H1 (cell line): ENCODE measurements at regions not wholly inside any gene's neighbourhood (a gene's known extent, or its start where the extent isn't known, plus 50 kb on each side); places are given as distances from the start of the nearest gene placed in this dataset.

Source experiments
- CTCF ChIA-PET: fragments of 300-600 bp; sonication (Branson Sonifier 250); formaldehyde crosslinking; loops from one replicate; lab custom pipeline; 2021; ENCODE audit not compliant: partially characterized antibody; lab: Charles Lee
- POLR2A ChIA-PET: fragments of 300-600 bp; sonication (Branson Sonifier 250); formaldehyde crosslinking; loops from one replicate; lab custom pipeline; 2021; ENCODE audit warnings: inconsistent platforms; ENCODE audit not compliant: partially characterized antibody; lab: Charles Lee
- DNase-seq, 2 experiments: peaks; one replicate each; pipeline versions ENCODE4 v3.0.0 to v3.0.0-alpha.2; 2010 to 2022; ENCODE audit warnings: low spot score in 2 of 2, low read depth in 1 of 2, mixed read lengths in 1 of 2
- FAIRE-seq: peaks from 2 replicates; lab custom pipeline; 2011; peaks lifted over from hg19 to GRCh38; lab: Jason Lieb, UNC
- H2AFZ ChIP-seq: 2 replicates; pipeline ENCODE4 v1.8.1; 2012; ENCODE audit warnings: low read length, inconsistent platforms
- H2AK5ac ChIP-seq: 2 replicates; pipeline ENCODE4 v1.6.1; 2013; ENCODE audit warnings: low read depth, low read length
- H2BK120ac ChIP-seq: replicated peaks from 2 replicates; pipeline ENCODE3; 2013; ENCODE audit warnings: low read depth, low read length, inconsistent platforms
- H2BK12ac ChIP-seq: 2 replicates; pipeline ENCODE4 v1.6.1; 2013; ENCODE audit warnings: low read depth, low read length
- H2BK15ac ChIP-seq: 2 replicates; pipeline ENCODE4 v1.6.1; 2013; ENCODE audit warnings: low read length
- H2BK20ac ChIP-seq: 2 replicates; pipeline ENCODE4 v1.6.1; 2013; ENCODE audit warnings: low read length
- H2BK5ac ChIP-seq: 2 replicates; pipeline ENCODE4 v1.6.1; 2013; ENCODE audit warnings: low read depth, low read length
- H3K14ac ChIP-seq: 2 replicates; pipeline ENCODE4 v1.6.1; 2013; ENCODE audit warnings: inconsistent platforms; ENCODE audit not compliant: insufficient read length
- H3K18ac ChIP-seq: 2 replicates; pipeline ENCODE4 v1.6.1; 2013; ENCODE audit warnings: low read length; ENCODE audit errors: extremely low read depth
- H3K23ac ChIP-seq: 2 replicates; pipeline ENCODE4 v1.6.1; 2013; ENCODE audit warnings: inconsistent platforms; ENCODE audit not compliant: insufficient read length
- H3K23me2 ChIP-seq: 2 replicates; pipeline ENCODE4 v1.6.1; 2013; ENCODE audit warnings: low read depth, low read length
- H3K27ac ChIP-seq: 2 replicates; pipeline ENCODE4 v1.6.1; 2011; ENCODE audit warnings: low read depth, low read length, inconsistent platforms
- H3K27me3 ChIP-seq, 4 experiments: replicated peaks in 1 of 4; 1 replicate in 1 of 4; 2 replicates in 3 of 4; pipeline versions ENCODE4 v1.6.1 to v1.8.1; 2011 to 2013; ENCODE audit warnings: low read length in 3 of 4, mild to moderate bottlenecking in 3 of 4, inconsistent platforms in 2 of 4, mixed read lengths in 2 of 4, moderate library complexity in 1 of 4; ENCODE audit not compliant: control insufficient read depth in 3 of 4, insufficient read depth in 3 of 4; ENCODE audit errors: extremely low read depth in 1 of 4
- H3K36me3 ChIP-seq, 4 experiments: 2 replicates each; pipeline versions ENCODE4 v1.6.1 to v1.8.1; 2011 to 2013; ENCODE audit warnings: mild to moderate bottlenecking in 4 of 4, low read length in 3 of 4, moderate library complexity in 2 of 4, control low read depth in 1 of 4, inconsistent platforms in 1 of 4; ENCODE audit not compliant: insufficient read depth in 4 of 4, control insufficient read depth in 2 of 4
- H3K4ac ChIP-seq: replicated peaks from 2 replicates; pipeline ENCODE3; 2013; ENCODE audit warnings: low read length, low read depth, mixed read lengths, inconsistent platforms; ENCODE audit not compliant: insufficient read length
- H3K4me1 ChIP-seq, 4 experiments: replicated peaks in 1 of 4; 1 replicate in 1 of 4; 2 replicates in 3 of 4; pipeline versions ENCODE4 v1.6.1 to v1.8.1; 2011 to 2013; ENCODE audit warnings: low read length in 3 of 4, inconsistent platforms in 2 of 4, mixed read lengths in 1 of 4; ENCODE audit not compliant: insufficient read depth in 4 of 4, control insufficient read depth in 3 of 4
- H3K4me2 ChIP-seq, 2 experiments: 2 replicates each; pipeline versions ENCODE4 v1.6.1 to v1.8.1; 2011 to 2013; ENCODE audit warnings: low read depth in 2 of 2, low read length in 2 of 2, control low read depth in 1 of 2, inconsistent platforms in 1 of 2, mild to moderate bottlenecking in 1 of 2; ENCODE audit not compliant: insufficient read depth in 1 of 2
- H3K4me3 ChIP-seq, 4 experiments: fragments of 200-600, 300-600 bp in 1 of 4; sonication (generic), shearing (Covaris generic), sonication (Bioruptor Twin) in 1 of 4; 2 replicates each; pipeline versions ENCODE4 v1.5.1 to v1.8.1; 2011 to 2016; ENCODE audit warnings: low read length in 4 of 4, low read depth in 3 of 4, control low read depth in 2 of 4, inconsistent platforms in 2 of 4, mild to moderate bottlenecking in 2 of 4, mixed read lengths in 1 of 4, moderate library complexity in 1 of 4; ENCODE audit not compliant: insufficient read depth in 2 of 4; ENCODE audit errors: extremely low read depth in 1 of 4
- H3K56ac ChIP-seq: replicated peaks from 2 replicates; pipeline ENCODE3; 2013; ENCODE audit warnings: low read depth, mild to moderate bottlenecking, mixed read lengths, low read length, inconsistent platforms; ENCODE audit not compliant: insufficient read length
- H3K79me1 ChIP-seq: 2 replicates; pipeline ENCODE4 v1.6.1; 2013; ENCODE audit warnings: low read depth, low read length, control low read depth
- H3K79me2 ChIP-seq, 2 experiments: 2 replicates each; pipeline versions ENCODE4 v1.6.1 to v1.8.1; 2012 to 2013; ENCODE audit warnings: low read length in 2 of 2, mild to moderate bottlenecking in 2 of 2, inconsistent platforms in 1 of 2; ENCODE audit not compliant: insufficient read depth in 2 of 2, control insufficient read depth in 1 of 2
- H3K9ac ChIP-seq, 4 experiments: replicated peaks in 1 of 4; 1 replicate in 1 of 4; 2 replicates in 3 of 4; pipeline versions ENCODE4 v1.6.1 to v1.8.1; 2011 to 2013; ENCODE audit warnings: low read depth in 3 of 4, low read length in 3 of 4, control low read depth in 2 of 4, mild to moderate bottlenecking in 2 of 4, moderate library complexity in 2 of 4, inconsistent platforms in 1 of 4; ENCODE audit errors: extremely low read depth in 1 of 4
- H3K9me3 ChIP-seq, 2 experiments: 2 replicates each; pipeline versions ENCODE4 v1.6.1 to v1.8.1; 2012 to 2013; ENCODE audit warnings: mild to moderate bottlenecking in 2 of 2, moderate library complexity in 2 of 2, control low read depth in 1 of 2, inconsistent platforms in 1 of 2, low read depth in 1 of 2, low read length in 1 of 2, mixed read lengths in 1 of 2; ENCODE audit not compliant: insufficient read depth in 2 of 2
- H4K20me1 ChIP-seq, 2 experiments: replicated peaks in 1 of 2; 2 replicates each; pipeline versions ENCODE3 to v1.8.1; 2011 to 2013; ENCODE audit warnings: inconsistent platforms in 2 of 2, low read length in 2 of 2, mild to moderate bottlenecking in 1 of 2; ENCODE audit not compliant: insufficient read depth in 2 of 2, control insufficient read depth in 1 of 2
- H4K5ac ChIP-seq: 2 replicates; pipeline ENCODE4 v1.6.1; 2013; ENCODE audit warnings: low read length, low read depth, mixed read lengths, inconsistent platforms; ENCODE audit not compliant: insufficient read length
- H4K8ac ChIP-seq: 2 replicates; pipeline ENCODE4 v1.8.0; 2013; ENCODE audit warnings: mild to moderate bottlenecking, moderate library complexity, low read length, inconsistent platforms; ENCODE audit not compliant: insufficient read depth; ENCODE audit errors: extremely low read depth
- H4K91ac ChIP-seq: replicated peaks from 2 replicates; pipeline ENCODE3; 2013; ENCODE audit warnings: low read length, mixed read lengths, inconsistent platforms; ENCODE audit not compliant: insufficient read length
- CBX5 ChIP-seq: fragments of 300-800, 300-1000 bp; sonication (generic); IDR thresholded peaks from 2 replicates; pipeline ENCODE4 v1.7.1; 2016; ENCODE audit warnings: antibody characterized with exemption, low read length, low read depth
- CHD2 ChIP-seq: IDR thresholded peaks from 2 replicates; pipeline ENCODE4 v1.6.1; 2012; ENCODE audit warnings: low read length, improper control_type of control experiment
- HDAC6 ChIP-seq: IDR thresholded peaks from one replicate; pipeline ENCODE4 v1.7.1; 2012; ENCODE audit warnings: low read depth, mild to moderate bottlenecking, inconsistent platforms, low read length, moderate library complexity
- NANOG ChIP-seq: IDR thresholded peaks from 2 replicates; pipeline ENCODE4 v1.6.1; 2011; ENCODE audit warnings: low read length, low read depth, mild to moderate bottlenecking, inconsistent platforms; ENCODE audit not compliant: insufficient read depth, poor library complexity, severe bottlenecking
- POLR2AphosphoS5 ChIP-seq: IDR thresholded peaks from 2 replicates; pipeline ENCODE4 v1.6.1; 2011; ENCODE audit warnings: low read depth, low read length
- SRF ChIP-seq: IDR thresholded peaks from 2 replicates; pipeline ENCODE4 v1.6.1; 2011; ENCODE audit warnings: mild to moderate bottlenecking, low read depth, low read length, moderate library complexity
- TAF1 ChIP-seq: IDR thresholded peaks from 2 replicates; pipeline ENCODE4 v1.6.1; 2011; ENCODE audit warnings: mild to moderate bottlenecking, low read depth, low read length
- TAF7 ChIP-seq: optimal IDR thresholded peaks from 2 replicates; pipeline ENCODE3; 2011; ENCODE audit warnings: low read depth, mild to moderate bottlenecking, inconsistent platforms, low read length, moderate library complexity, borderline replicate concordance
- WGBS, 2 experiments: shearing (Covaris generic) in 1 of 2; methylation state at CpG; one replicate each; pipeline versions ENCODE4 v1.1.6 to v1.1.7; 2013 to 2015; ENCODE audit warnings: low lambda C conversion rate in 2 of 2, mixed read lengths in 2 of 2, inconsistent platforms in 1 of 2, low coverage in 1 of 2, missing lambda C conversion rate in 1 of 2; ENCODE audit not compliant: insufficient replicate concordance in 2 of 2, insufficient coverage in 1 of 2, insufficient read length in 1 of 2; ENCODE audit errors: extremely low coverage in 1 of 2, missing lambda C conversion rate in 1 of 2; 5-methylcytosine and 5-hydroxymethylcytosine counted together

DNA sequence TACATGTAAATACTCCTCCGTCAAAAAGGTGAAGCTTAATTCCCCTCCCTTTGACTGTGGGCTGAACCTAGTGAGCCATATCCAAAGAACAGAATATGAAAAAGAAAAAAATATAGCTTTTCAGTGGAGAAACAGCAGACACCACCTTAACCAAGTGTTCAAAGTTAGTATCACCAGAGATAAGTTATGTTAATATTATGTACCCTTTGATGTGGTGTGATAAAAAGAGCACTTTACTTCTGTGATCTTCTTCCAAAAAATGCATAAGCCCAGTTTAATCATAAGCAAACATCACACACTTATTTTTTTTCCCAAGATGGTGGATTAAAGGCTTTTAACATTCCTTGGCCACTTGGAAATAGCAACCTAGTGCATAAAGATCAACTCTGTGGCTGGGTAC, 79.4 kb downstream of the SEC16B start:
- no peak overlapping the region for H2BK5ac ChIP-seq
- H2BK12ac ChIP-seq: no peak overlapping the region
- H4K20me1 ChIP-seq: no peaks in the 10 kb centered on the region
- H3K9me3 ChIP-seq: peaks cover 15 to 18% of the 10 kb centered on the region in 2 experiments; a peak in 3 of 4 replicates
- CTCF ChIA-PET: interaction anchor here (0.5 to 1.0 kb wide), 2 partner anchors 366 to 1201 kb away, joined by 3 read pairs; no protein-coding TSS in a partner anchor
- H3K79me2 ChIP-seq: no peaks in the 10 kb centered on the region
- no peak overlapping the region for H3K14ac ChIP-seq
- no peak overlapping the region for H2BK120ac ChIP-seq
- H3K27ac ChIP-seq: no peak overlapping the region
- DNase-seq (no peak), FAIRE-seq (no peak)
- H3K4me3 ChIP-seq: no peak overlapping the region
- no peak overlapping the region for H3K56ac ChIP-seq
- no peak overlapping the region for H3K23ac ChIP-seq
- no peaks in the 10 kb centered on the region for H3K36me3 ChIP-seq
- no peaks in the 10 kb centered on the region for H3K79me1 ChIP-seq
- H3K23me2 ChIP-seq: no peaks in the 10 kb centered on the region
- H3K4me2 ChIP-seq: no peak overlapping the region
- no peaks in the 10 kb centered on the region for H3K4me1 ChIP-seq
- no peak overlapping the region for H3K4ac ChIP-seq
- no peak overlapping the region for H4K5ac ChIP-seq
- TF ChIP-seq HDAC6 (no peak), NANOG (no peak), POLR2AphosphoS5 (no peak), SRF (no peak), TAF7 (no peak), TAF1 (no peak), CHD2 (no peak), CBX5 (no peak)
- no peak overlapping the region for H4K8ac ChIP-seq
- no peak overlapping the region for H3K18ac ChIP-seq
- no peak overlapping the region for H4K91ac ChIP-seq
- no peak overlapping the region for H3K9ac ChIP-seq
- POLR2A ChIA-PET: no interaction called here
- WGBS, 2 experiments: 77% methylated on average over 1 of the region's 1 CpG; no CpG with 5 or more reads in 1 of the 2 experiments
- H3K27me3 ChIP-seq: no peaks in the 10 kb centered on the region
- no peak overlapping the region for H2BK20ac ChIP-seq
- H2BK15ac ChIP-seq: no peak overlapping the region
- H2AFZ ChIP-seq: no peak overlapping the region
- no peak overlapping the region for H2AK5ac ChIP-seq
